Endodermal cell (in vitro differentiated cells): ENCODE measurements at regions not wholly inside any gene's neighbourhood (a gene's known extent, or its start where the extent isn't known, plus 50 kb on each side); places are given as distances from the start of the nearest gene placed in this dataset.

Source experiments
- DNase-seq: peaks from one replicate; pipeline ENCODE4 v3.0.0-alpha.2; 2017
- H3K27ac ChIP-seq: 2 replicates; pipeline ENCODE4 v1.5.1; 2013; ENCODE audit warnings: mild to moderate bottlenecking, low read depth, low read length, moderate library complexity
- H3K27me3 ChIP-seq: 2 replicates; pipeline ENCODE4 v1.6.1; 2013; ENCODE audit warnings: mild to moderate bottlenecking, low read length, moderate library complexity; ENCODE audit not compliant: insufficient read depth, control insufficient read depth, poor library complexity, severe bottlenecking
- H3K36me3 ChIP-seq: 2 replicates; pipeline ENCODE4 v1.7.0; 2013; ENCODE audit warnings: mild to moderate bottlenecking, low read length, moderate library complexity; ENCODE audit not compliant: control insufficient read depth, insufficient read depth
- H3K4me1 ChIP-seq: one replicate; pipeline ENCODE4 v1.7.0; 2013; ENCODE audit warnings: low read length; ENCODE audit not compliant: control insufficient read depth, insufficient read depth
- H3K4me3 ChIP-seq: 2 replicates; pipeline ENCODE4 v1.5.1; 2013; ENCODE audit warnings: mild to moderate bottlenecking, low read length, moderate library complexity
- H3K9ac ChIP-seq: 2 replicates; pipeline ENCODE4 v1.6.1; 2013; ENCODE audit warnings: mild to moderate bottlenecking, low read length, moderate library complexity; ENCODE audit not compliant: poor library complexity, severe bottlenecking; ENCODE audit errors: extremely low read depth
- H3K9me3 ChIP-seq: 2 replicates; pipeline ENCODE4 v1.6.1; 2013; ENCODE audit warnings: mild to moderate bottlenecking, low read length, moderate library complexity; ENCODE audit not compliant: control insufficient read depth
- H3K27ac Mint-ChIP-seq: 2 replicates; pipeline ENCODE4 v1.8.0; 2020; ENCODE audit warnings: mixed read lengths
- H3K27me3 Mint-ChIP-seq: 2 replicates; pipeline ENCODE4 v1.8.0; 2021; ENCODE audit warnings: mild to moderate bottlenecking, mixed read lengths; ENCODE audit not compliant: insufficient read depth
- H3K36me3 Mint-ChIP-seq: 2 replicates; pipeline ENCODE4 v1.8.0; 2020; ENCODE audit warnings: low read depth, mixed read lengths
- H3K4me1 Mint-ChIP-seq: 2 replicates; pipeline ENCODE4 v1.8.0; 2020; ENCODE audit warnings: mixed read lengths
- H3K4me3 Mint-ChIP-seq: 2 replicates; pipeline ENCODE4 v1.8.0; 2020; ENCODE audit warnings: mild to moderate bottlenecking, moderate library complexity, mixed read lengths
- H3K9me3 Mint-ChIP-seq: 2 replicates; pipeline ENCODE4 v1.8.0; 2020; ENCODE audit warnings: mild to moderate bottlenecking, mixed read lengths
- WGBS, 2 experiments: methylation state at CpG; one replicate each; pipeline versions ENCODE4 v1.1.5 to v1.1.7; 2013; ENCODE audit warnings: missing lambda C conversion rate in 2 of 2, mixed read lengths in 1 of 2; ENCODE audit not compliant: insufficient coverage in 1 of 2, insufficient read length in 1 of 2; 5-methylcytosine and 5-hydroxymethylcytosine counted together
- TF ChIP-seq, protein P1 (sequence below): fragments of 200-600 bp; sonication (generic); conservative IDR thresholded peaks from 2 replicates; pipeline ENCODE4 v1.5.0; 2021; ENCODE audit warnings: antibody characterized with exemption, mild to moderate bottlenecking

DNA sequence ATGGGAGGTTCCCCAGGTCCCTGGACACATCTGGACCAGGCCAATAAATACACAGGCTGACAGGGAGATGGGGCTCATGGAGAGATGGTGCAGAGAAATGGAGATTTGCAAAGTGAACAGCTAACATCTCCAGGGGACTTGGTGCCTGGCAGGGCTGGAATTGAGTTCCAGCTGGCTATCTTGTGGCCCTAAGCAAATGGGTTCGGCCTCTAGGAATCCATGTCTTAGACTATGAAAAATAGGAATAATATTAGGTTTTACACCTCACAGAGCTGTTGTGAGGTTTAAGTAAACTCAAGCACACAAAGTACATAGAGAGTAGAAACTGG is 82.9 kb upstream of the SPATA12 start:
- Histone ChIP-seq H3K4me3 (no peak overlapping the region), H3K27me3 (no peaks in the 10 kb centered on the region), H3K27ac (peak overlapping the region; percentile 54), H3K9ac (no peak overlapping the region), H3K4me1 (no peaks in the 10 kb centered on the region), H3K9me3 (no peaks in the 10 kb centered on the region), H3K36me3 (no peaks in the 10 kb centered on the region)
- Mint-ChIP-seq H3K9me3 (peaks cover 1% of the 10 kb centered on the region), H3K4me1 (no peaks in the 10 kb centered on the region), H3K36me3 (peaks cover 3% of the 10 kb centered on the region), H3K27ac (no peak overlapping the region), H3K4me3 (no peak overlapping the region), H3K27me3 (no peaks in the 10 kb centered on the region)
- WGBS, 2 experiments, result 79% methylated on average over 1 of the region's 1 CpG; no CpG with 5 or more reads in 1 of the 2 experiments
- DNase-seq, result no peak
- TF ChIP-seq, protein P1, sequence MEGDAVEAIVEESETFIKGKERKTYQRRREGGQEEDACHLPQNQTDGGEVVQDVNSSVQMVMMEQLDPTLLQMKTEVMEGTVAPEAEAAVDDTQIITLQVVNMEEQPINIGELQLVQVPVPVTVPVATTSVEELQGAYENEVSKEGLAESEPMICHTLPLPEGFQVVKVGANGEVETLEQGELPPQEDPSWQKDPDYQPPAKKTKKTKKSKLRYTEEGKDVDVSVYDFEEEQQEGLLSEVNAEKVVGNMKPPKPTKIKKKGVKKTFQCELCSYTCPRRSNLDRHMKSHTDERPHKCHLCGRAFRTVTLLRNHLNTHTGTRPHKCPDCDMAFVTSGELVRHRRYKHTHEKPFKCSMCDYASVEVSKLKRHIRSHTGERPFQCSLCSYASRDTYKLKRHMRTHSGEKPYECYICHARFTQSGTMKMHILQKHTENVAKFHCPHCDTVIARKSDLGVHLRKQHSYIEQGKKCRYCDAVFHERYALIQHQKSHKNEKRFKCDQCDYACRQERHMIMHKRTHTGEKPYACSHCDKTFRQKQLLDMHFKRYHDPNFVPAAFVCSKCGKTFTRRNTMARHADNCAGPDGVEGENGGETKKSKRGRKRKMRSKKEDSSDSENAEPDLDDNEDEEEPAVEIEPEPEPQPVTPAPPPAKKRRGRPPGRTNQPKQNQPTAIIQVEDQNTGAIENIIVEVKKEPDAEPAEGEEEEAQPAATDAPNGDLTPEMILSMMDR, result no peak

DNA sequence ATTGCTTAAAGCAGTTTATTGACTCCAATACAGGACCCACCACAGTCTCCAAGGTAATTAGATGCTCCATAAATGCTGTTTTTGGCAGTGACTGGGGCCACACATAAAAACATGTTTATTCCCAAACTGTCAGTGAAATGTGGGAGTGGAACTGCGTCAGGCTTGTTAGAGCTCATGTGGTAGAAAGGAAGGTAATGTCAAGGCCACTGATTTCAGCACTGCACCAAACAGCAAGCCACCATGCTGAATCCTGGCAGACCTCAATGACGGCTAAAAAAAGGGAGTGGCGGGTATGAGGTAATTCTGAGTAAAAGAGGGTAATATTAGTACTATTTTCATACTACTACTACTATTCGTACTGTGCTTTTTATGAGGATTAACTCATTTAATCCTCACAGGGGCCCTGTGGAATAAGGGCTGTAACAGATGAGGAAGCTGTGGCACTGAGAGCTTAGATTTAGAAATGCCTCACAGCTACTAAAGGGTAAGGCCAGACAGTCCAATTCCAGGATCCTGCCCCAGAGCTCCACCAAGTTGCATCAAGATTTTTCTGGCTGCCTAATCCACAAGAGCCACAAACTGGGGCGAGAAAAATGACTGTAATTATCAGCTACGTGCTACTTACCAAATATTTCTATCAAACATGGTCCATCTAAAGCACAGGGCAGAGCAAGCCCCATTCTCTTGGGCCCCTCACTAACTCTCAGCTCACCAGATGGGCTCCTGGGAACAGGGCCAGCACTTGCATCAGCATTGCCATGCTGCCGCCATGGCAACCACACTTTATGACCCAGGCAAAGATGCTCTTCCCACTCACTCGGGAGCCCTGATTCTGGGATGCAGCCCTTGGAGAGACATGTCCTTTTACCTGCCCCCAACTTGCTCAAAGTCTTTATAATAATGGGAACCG is 83.6 kb upstream of the SPATA12 start:
- TF ChIP-seq, protein P1, result no peak
- peaks cover 1% of the 10 kb centered on the region for H3K9me3 Mint-ChIP-seq
- H3K4me1 Mint-ChIP-seq, result no peaks in the 10 kb centered on the region
- no peaks in the 10 kb centered on the region for H3K36me3 ChIP-seq
- no peak for DNase-seq
- 92 to 100% methylated on average over 2 to 8 of the region's 9 CpGs for WGBS, 2 experiments
- H3K4me3 Mint-ChIP-seq, result no peak overlapping the region
- H3K9ac ChIP-seq, result no peak overlapping the region
- peaks cover 6% of the 10 kb centered on the region for H3K36me3 Mint-ChIP-seq
- no peak overlapping the region for H3K4me3 ChIP-seq
- no peaks in the 10 kb centered on the region for H3K27me3 Mint-ChIP-seq
- H3K9me3 ChIP-seq, result no peaks in the 10 kb centered on the region
- no peaks in the 10 kb centered on the region for H3K27me3 ChIP-seq
- no peak overlapping the region for H3K27ac Mint-ChIP-seq
- no peaks in the 10 kb centered on the region for H3K4me1 ChIP-seq
- peak overlapping the region; percentile 54 for H3K27ac ChIP-seq

DNA sequence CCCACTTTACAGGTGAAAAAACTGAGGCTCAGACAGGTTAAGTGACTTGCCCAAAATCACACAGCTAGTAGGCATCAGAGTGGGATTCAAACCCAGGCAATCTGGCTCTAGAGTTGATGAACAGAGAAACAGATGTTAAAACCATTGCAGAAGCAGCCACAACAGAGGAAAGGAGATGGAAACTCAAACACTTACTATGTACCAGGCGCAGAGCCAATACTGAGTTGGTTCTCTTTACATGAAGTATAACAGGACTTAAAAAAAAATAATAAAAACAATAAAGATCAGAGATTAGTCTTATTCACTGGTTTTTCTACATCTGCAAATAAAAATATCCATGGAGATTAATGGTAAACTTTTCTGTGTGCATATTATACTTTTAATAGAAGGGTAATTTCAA is 84.9 kb upstream of the SPATA12 start:
- H3K4me1 ChIP-seq, result no peaks in the 10 kb centered on the region
- no peak overlapping the region for H3K27ac ChIP-seq
- no peak overlapping the region for H3K4me3 ChIP-seq
- H3K9ac ChIP-seq, result no peak overlapping the region
- 89% methylated on average over 1 of the region's 1 CpG; no CpG with 5 or more reads in 1 of the 2 experiments for WGBS, 2 experiments
- Mint-ChIP-seq H3K4me1 (no peaks in the 10 kb centered on the region), H3K4me3 (no peak overlapping the region), H3K27me3 (no peaks in the 10 kb centered on the region), H3K9me3 (peaks cover 1% of the 10 kb centered on the region), H3K27ac (no peak overlapping the region), H3K36me3 (peaks cover 6% of the 10 kb centered on the region)
- H3K9me3 ChIP-seq, result no peaks in the 10 kb centered on the region
- TF ChIP-seq, protein P1, result no peak
- no peaks in the 10 kb centered on the region for H3K36me3 ChIP-seq
- DNase-seq, result no peak
- H3K27me3 ChIP-seq, result no peaks in the 10 kb centered on the region
